H1 (cell line): ENCODE measurements at regions not wholly inside any gene's neighbourhood (a gene's known extent, or its start where the extent isn't known, plus 50 kb on each side); places are given as distances from the start of the nearest gene placed in this dataset.

Experiments used
- CTCF ChIA-PET: fragments of 300-600 bp; sonication (Branson Sonifier 250); formaldehyde crosslinking; loops from one replicate; lab custom pipeline; 2021; ENCODE audit not compliant: partially characterized antibody; lab: Charles Lee
- POLR2A ChIA-PET: fragments of 300-600 bp; sonication (Branson Sonifier 250); formaldehyde crosslinking; loops from one replicate; lab custom pipeline; 2021; ENCODE audit warnings: inconsistent platforms; ENCODE audit not compliant: partially characterized antibody; lab: Charles Lee
- DNase-seq, 2 experiments: peaks; one replicate each; pipeline versions ENCODE4 v3.0.0 to v3.0.0-alpha.2; 2010 to 2022; ENCODE audit warnings: low spot score in 2 of 2, low read depth in 1 of 2, mixed read lengths in 1 of 2
- FAIRE-seq: peaks from 2 replicates; lab custom pipeline; 2011; peaks lifted over from hg19 to GRCh38; lab: Jason Lieb, UNC
- H2AFZ ChIP-seq: 2 replicates; pipeline ENCODE4 v1.8.1; 2012; ENCODE audit warnings: low read length, inconsistent platforms
- H2AK5ac ChIP-seq: 2 replicates; pipeline ENCODE4 v1.6.1; 2013; ENCODE audit warnings: low read depth, low read length
- H2BK120ac ChIP-seq: replicated peaks from 2 replicates; pipeline ENCODE3; 2013; ENCODE audit warnings: low read depth, low read length, inconsistent platforms
- H2BK12ac ChIP-seq: 2 replicates; pipeline ENCODE4 v1.6.1; 2013; ENCODE audit warnings: low read depth, low read length
- H2BK15ac ChIP-seq: 2 replicates; pipeline ENCODE4 v1.6.1; 2013; ENCODE audit warnings: low read length
- H2BK20ac ChIP-seq: 2 replicates; pipeline ENCODE4 v1.6.1; 2013; ENCODE audit warnings: low read length
- H2BK5ac ChIP-seq: 2 replicates; pipeline ENCODE4 v1.6.1; 2013; ENCODE audit warnings: low read depth, low read length
- H3K14ac ChIP-seq: 2 replicates; pipeline ENCODE4 v1.6.1; 2013; ENCODE audit warnings: inconsistent platforms; ENCODE audit not compliant: insufficient read length
- H3K18ac ChIP-seq: 2 replicates; pipeline ENCODE4 v1.6.1; 2013; ENCODE audit warnings: low read length; ENCODE audit errors: extremely low read depth
- H3K23ac ChIP-seq: 2 replicates; pipeline ENCODE4 v1.6.1; 2013; ENCODE audit warnings: inconsistent platforms; ENCODE audit not compliant: insufficient read length
- H3K23me2 ChIP-seq: 2 replicates; pipeline ENCODE4 v1.6.1; 2013; ENCODE audit warnings: low read depth, low read length
- H3K27ac ChIP-seq: 2 replicates; pipeline ENCODE4 v1.6.1; 2011; ENCODE audit warnings: low read depth, low read length, inconsistent platforms
- H3K27me3 ChIP-seq, 4 experiments: replicated peaks in 1 of 4; 1 replicate in 1 of 4; 2 replicates in 3 of 4; pipeline versions ENCODE4 v1.6.1 to v1.8.1; 2011 to 2013; ENCODE audit warnings: low read length in 3 of 4, mild to moderate bottlenecking in 3 of 4, inconsistent platforms in 2 of 4, mixed read lengths in 2 of 4, moderate library complexity in 1 of 4; ENCODE audit not compliant: control insufficient read depth in 3 of 4, insufficient read depth in 3 of 4; ENCODE audit errors: extremely low read depth in 1 of 4
- H3K36me3 ChIP-seq, 4 experiments: 2 replicates each; pipeline versions ENCODE4 v1.6.1 to v1.8.1; 2011 to 2013; ENCODE audit warnings: mild to moderate bottlenecking in 4 of 4, low read length in 3 of 4, moderate library complexity in 2 of 4, control low read depth in 1 of 4, inconsistent platforms in 1 of 4; ENCODE audit not compliant: insufficient read depth in 4 of 4, control insufficient read depth in 2 of 4
- H3K4ac ChIP-seq: replicated peaks from 2 replicates; pipeline ENCODE3; 2013; ENCODE audit warnings: low read length, low read depth, mixed read lengths, inconsistent platforms; ENCODE audit not compliant: insufficient read length
- H3K4me1 ChIP-seq, 4 experiments: replicated peaks in 1 of 4; 1 replicate in 1 of 4; 2 replicates in 3 of 4; pipeline versions ENCODE4 v1.6.1 to v1.8.1; 2011 to 2013; ENCODE audit warnings: low read length in 3 of 4, inconsistent platforms in 2 of 4, mixed read lengths in 1 of 4; ENCODE audit not compliant: insufficient read depth in 4 of 4, control insufficient read depth in 3 of 4
- H3K4me2 ChIP-seq, 2 experiments: 2 replicates each; pipeline versions ENCODE4 v1.6.1 to v1.8.1; 2011 to 2013; ENCODE audit warnings: low read depth in 2 of 2, low read length in 2 of 2, control low read depth in 1 of 2, inconsistent platforms in 1 of 2, mild to moderate bottlenecking in 1 of 2; ENCODE audit not compliant: insufficient read depth in 1 of 2
- H3K4me3 ChIP-seq, 4 experiments: fragments of 200-600, 300-600 bp in 1 of 4; sonication (generic), shearing (Covaris generic), sonication (Bioruptor Twin) in 1 of 4; 2 replicates each; pipeline versions ENCODE4 v1.5.1 to v1.8.1; 2011 to 2016; ENCODE audit warnings: low read length in 4 of 4, low read depth in 3 of 4, control low read depth in 2 of 4, inconsistent platforms in 2 of 4, mild to moderate bottlenecking in 2 of 4, mixed read lengths in 1 of 4, moderate library complexity in 1 of 4; ENCODE audit not compliant: insufficient read depth in 2 of 4; ENCODE audit errors: extremely low read depth in 1 of 4
- H3K56ac ChIP-seq: replicated peaks from 2 replicates; pipeline ENCODE3; 2013; ENCODE audit warnings: low read depth, mild to moderate bottlenecking, mixed read lengths, low read length, inconsistent platforms; ENCODE audit not compliant: insufficient read length
- H3K79me1 ChIP-seq: 2 replicates; pipeline ENCODE4 v1.6.1; 2013; ENCODE audit warnings: low read depth, low read length, control low read depth
- H3K79me2 ChIP-seq, 2 experiments: 2 replicates each; pipeline versions ENCODE4 v1.6.1 to v1.8.1; 2012 to 2013; ENCODE audit warnings: low read length in 2 of 2, mild to moderate bottlenecking in 2 of 2, inconsistent platforms in 1 of 2; ENCODE audit not compliant: insufficient read depth in 2 of 2, control insufficient read depth in 1 of 2
- H3K9ac ChIP-seq, 4 experiments: replicated peaks in 1 of 4; 1 replicate in 1 of 4; 2 replicates in 3 of 4; pipeline versions ENCODE4 v1.6.1 to v1.8.1; 2011 to 2013; ENCODE audit warnings: low read depth in 3 of 4, low read length in 3 of 4, control low read depth in 2 of 4, mild to moderate bottlenecking in 2 of 4, moderate library complexity in 2 of 4, inconsistent platforms in 1 of 4; ENCODE audit errors: extremely low read depth in 1 of 4
- H3K9me3 ChIP-seq, 2 experiments: 2 replicates each; pipeline versions ENCODE4 v1.6.1 to v1.8.1; 2012 to 2013; ENCODE audit warnings: mild to moderate bottlenecking in 2 of 2, moderate library complexity in 2 of 2, control low read depth in 1 of 2, inconsistent platforms in 1 of 2, low read depth in 1 of 2, low read length in 1 of 2, mixed read lengths in 1 of 2; ENCODE audit not compliant: insufficient read depth in 2 of 2
- H4K20me1 ChIP-seq, 2 experiments: replicated peaks in 1 of 2; 2 replicates each; pipeline versions ENCODE3 to v1.8.1; 2011 to 2013; ENCODE audit warnings: inconsistent platforms in 2 of 2, low read length in 2 of 2, mild to moderate bottlenecking in 1 of 2; ENCODE audit not compliant: insufficient read depth in 2 of 2, control insufficient read depth in 1 of 2
- H4K5ac ChIP-seq: 2 replicates; pipeline ENCODE4 v1.6.1; 2013; ENCODE audit warnings: low read length, low read depth, mixed read lengths, inconsistent platforms; ENCODE audit not compliant: insufficient read length
- H4K8ac ChIP-seq: 2 replicates; pipeline ENCODE4 v1.8.0; 2013; ENCODE audit warnings: mild to moderate bottlenecking, moderate library complexity, low read length, inconsistent platforms; ENCODE audit not compliant: insufficient read depth; ENCODE audit errors: extremely low read depth
- H4K91ac ChIP-seq: replicated peaks from 2 replicates; pipeline ENCODE3; 2013; ENCODE audit warnings: low read length, mixed read lengths, inconsistent platforms; ENCODE audit not compliant: insufficient read length
- CEBPB ChIP-seq: IDR thresholded peaks from 2 replicates; pipeline ENCODE4 v1.6.1; 2012; ENCODE audit warnings: low read depth, low read length
- FOSL1 ChIP-seq: IDR thresholded peaks from 2 replicates; pipeline ENCODE4 v1.6.1; 2011; ENCODE audit warnings: mild to moderate bottlenecking, low read depth, low read length, moderate library complexity; ENCODE audit not compliant: insufficient read depth
- PHF8 ChIP-seq: fragments of 200-600 bp; sonication (generic); conservative IDR thresholded peaks from 2 replicates; pipeline ENCODE4 v1.7.1; 2012; ENCODE audit warnings: low read depth, mild to moderate bottlenecking, inconsistent platforms, low read length, moderate library complexity
- RAD21 ChIP-seq, 2 experiments: IDR thresholded peaks in 1 of 2; conservative IDR thresholded peaks in 1 of 2; 2 replicates each; pipeline ENCODE4 v1.6.1; 2011; ENCODE audit warnings: low read depth in 2 of 2, low read length in 2 of 2, improper control_type of control experiment in 1 of 2, inconsistent platforms in 1 of 2, mild to moderate bottlenecking in 1 of 2, moderate library complexity in 1 of 2
- SP1 ChIP-seq: IDR thresholded peaks from 2 replicates; pipeline ENCODE4 v1.6.1; 2011; ENCODE audit warnings: low read depth, low read length
- WGBS, 2 experiments: shearing (Covaris generic) in 1 of 2; methylation state at CpG; one replicate each; pipeline versions ENCODE4 v1.1.6 to v1.1.7; 2013 to 2015; ENCODE audit warnings: low lambda C conversion rate in 2 of 2, mixed read lengths in 2 of 2, inconsistent platforms in 1 of 2, low coverage in 1 of 2, missing lambda C conversion rate in 1 of 2; ENCODE audit not compliant: insufficient replicate concordance in 2 of 2, insufficient coverage in 1 of 2, insufficient read length in 1 of 2; ENCODE audit errors: extremely low coverage in 1 of 2, missing lambda C conversion rate in 1 of 2; 5-methylcytosine and 5-hydroxymethylcytosine counted together

DNA sequence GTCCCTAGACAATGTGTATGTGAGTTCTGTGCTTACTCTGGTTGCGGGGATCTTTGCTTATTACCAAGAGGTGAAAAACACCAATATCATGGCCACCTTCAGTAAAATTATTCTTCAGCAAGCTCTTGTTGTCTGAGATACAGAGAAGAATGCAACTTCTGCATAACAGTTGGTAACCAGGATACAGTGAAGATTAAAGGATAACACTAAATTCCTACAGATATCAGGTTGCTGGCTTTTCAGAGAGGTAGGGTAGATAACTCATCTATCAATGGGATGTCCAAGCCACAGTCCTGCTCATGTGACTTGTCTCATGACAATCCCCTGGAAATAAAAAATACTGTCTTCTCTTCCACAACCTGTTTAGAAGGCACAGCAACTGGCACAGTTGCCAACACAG lies 308.5 kb downstream of the TNS1 start:
- Histone ChIP-seq H4K91ac (no peak overlapping the region), H4K20me1 (no peaks in the 10 kb centered on the region), H2BK15ac (no peak overlapping the region), H3K23ac (no peak overlapping the region), H3K4me3 (no peak overlapping the region), H3K18ac (no peak overlapping the region), H3K27ac (no peak overlapping the region), H3K9ac (no peak overlapping the region)
- DNase-seq: no peak
- TF ChIP-seq SP1: no peak
- TF ChIP-seq FOSL1: no peak
- TF ChIP-seq CEBPB: no peak
- TF ChIP-seq RAD21 (IDR thresholded peaks at IDR 0.05 in 1 of 2, conservative IDR thresholded peaks at IDR 0.05 in 1 of 2; ENCODE audit: low read depth in 2 of 2, low read length in 2 of 2): no peak
- TF ChIP-seq PHF8: no peak
- TF ChIP-seq, all 59 proteins: peak for 0
- H3K4me2 ChIP-seq: no peak overlapping the region
- H3K36me3 ChIP-seq: no peaks in the 10 kb centered on the region
- H3K56ac ChIP-seq: no peak overlapping the region
- FAIRE-seq: no peak
- WGBS, 2 experiments: 89% methylated on average over 1 of the region's 1 CpG; no CpG with 5 or more reads in 1 of the 2 experiments
- ChIA-PET POLR2A (no interaction called here), CTCF (interaction anchor here (1.1 to 1.3 kb wide), 2 partner anchors 24 to 92 kb away, joined by 3 read pairs; no protein-coding TSS in a partner anchor)
- no peak overlapping the region for H4K8ac ChIP-seq
- no peak overlapping the region for H2BK5ac ChIP-seq
- no peak overlapping the region for H4K5ac ChIP-seq
- H3K23me2 ChIP-seq: no peaks in the 10 kb centered on the region; the same call in 1 of the 2 replicates
- no peaks in the 10 kb centered on the region for H3K4me1 ChIP-seq
- H3K79me1 ChIP-seq: no peaks in the 10 kb centered on the region
- H2BK20ac ChIP-seq: no peak overlapping the region
- no peak overlapping the region for H2BK120ac ChIP-seq
- H2BK12ac ChIP-seq: no peak overlapping the region
- no peak overlapping the region for H3K14ac ChIP-seq
- no peak overlapping the region for H2AFZ ChIP-seq
- no peaks in the 10 kb centered on the region; a peak in 1 of 4 replicates for H3K9me3 ChIP-seq
- no peak overlapping the region for H2AK5ac ChIP-seq
- no peaks in the 10 kb centered on the region for H3K27me3 ChIP-seq
- no peak overlapping the region for H3K4ac ChIP-seq
- no peaks in the 10 kb centered on the region for H3K79me2 ChIP-seq
